HG02981 (cell line): ENCODE measurements at regions not wholly inside any gene's neighbourhood (a gene's known extent, or its start where the extent isn't known, plus 50 kb on each side); places are given as distances from the start of the nearest gene placed in this dataset.
"Not testable (repeated sequence)": the region's sequence is repeated elsewhere in the genome, so short reads cannot be mapped to it uniquely, and the experiment has no call there.

ENCODE experiments used
- ATAC-seq: cut with Tn5 transposase; IDR thresholded peaks from one replicate; pipeline ENCODE4 v1.9.1; 2021; ENCODE audit warnings: mild to moderate bottlenecking, moderate library complexity; ENCODE audit not compliant: unreplicated experiment

- ATAC-seq, result no peak
Measured at GRCh38 chr2:19207452-19207851, 151.0 kb downstream of the OSR1 start.

GRCh38 chr2:19205983-19206533 is 152.4 kb downstream of the OSR1 start:
- no peak for ATAC-seq

GRCh38 chr2:19203866-19204265 is 154.6 kb downstream of the OSR1 start:
- no peak for ATAC-seq

- no peak for ATAC-seq
Measured at GRCh38 chr2:19201911-19202462, 156.4 kb downstream of the OSR1 start.

GRCh38 chr2:19198381-19198780 is 160.0 kb downstream of the OSR1 start:
- ATAC-seq, result no peak

- no peak for ATAC-seq
Measured at GRCh38 chr2:19195661-19196060, 162.8 kb downstream of the OSR1 start.

- ATAC-seq, result no peak
Measured at GRCh38 chr2:19189391-19189790, 169.0 kb downstream of the OSR1 start.

- ATAC-seq, result no peak
Measured at GRCh38 chr2:19187323-19188020, 171.0 kb downstream of the OSR1 start.

- no peak for ATAC-seq
Measured at GRCh38 chr2:19185086-19185485, 173.3 kb downstream of the OSR1 start.

GRCh38 chr2:19178175-19178574 is 180.2 kb downstream of the OSR1 start:
- ATAC-seq, result no peak

- no peak for ATAC-seq
Measured at GRCh38 chr2:19176977-19177376, 181.4 kb downstream of the OSR1 start.

- no peak for ATAC-seq
Measured at GRCh38 chr2:19176172-19176852, 182.1 kb downstream of the OSR1 start.

GRCh38 chr2:19174176-19174575 is 184.2 kb downstream of the OSR1 start:
- no peak for ATAC-seq

- ATAC-seq, result no peak
Measured at GRCh38 chr2:19171409-19171808, 187.0 kb downstream of the OSR1 start.

GRCh38 chr2:19169134-19169768 is 189.2 kb downstream of the OSR1 start:
- no peak for ATAC-seq

GRCh38 chr2:19164099-19164498 is 194.3 kb downstream of the OSR1 start:
- not testable (repeated sequence) for ATAC-seq

- ATAC-seq, result no peak
Measured at GRCh38 chr2:19158896-19159295, 199.5 kb downstream of the OSR1 start.

- ATAC-seq, result no peak
Measured at GRCh38 chr2:19158211-19158610, 200.2 kb downstream of the OSR1 start.

- ATAC-seq, result no peak
Measured at GRCh38 chr2:19156646-19157045, 201.8 kb downstream of the OSR1 start.

- ATAC-seq, result no peak
Measured at GRCh38 chr2:19150726-19151125, 207.7 kb downstream of the OSR1 start.

- no peak for ATAC-seq
Measured at GRCh38 chr2:19146867-19147266, 211.6 kb downstream of the OSR1 start.
